Endothelial cell (in vitro differentiated cells): ENCODE measurements at regions not wholly inside any gene's neighbourhood (a gene's known extent, or its start where the extent isn't known, plus 50 kb on each side); places are given as distances from the start of the nearest gene placed in this dataset.

Source experiments
- DNase-seq: peaks from one replicate; pipeline ENCODE4 v3.0.0; 2021; ENCODE audit warnings: low spot score
- H3K27ac Mint-ChIP-seq: one replicate; pipeline ENCODE4 v1.8.0; 2021; ENCODE audit warnings: mixed read lengths, inconsistent platforms; ENCODE audit not compliant: unreplicated experiment
- H3K27me3 Mint-ChIP-seq: one replicate; pipeline ENCODE4 v1.8.0; 2021; ENCODE audit warnings: mild to moderate bottlenecking, moderate library complexity, mixed read lengths, inconsistent platforms; ENCODE audit not compliant: unreplicated experiment
- H3K36me3 Mint-ChIP-seq: one replicate; pipeline ENCODE4 v1.8.0; 2021; ENCODE audit warnings: mild to moderate bottlenecking, low read depth, mixed read lengths, inconsistent platforms; ENCODE audit not compliant: unreplicated experiment
- H3K4me1 Mint-ChIP-seq: one replicate; pipeline ENCODE4 v1.8.0; 2021; ENCODE audit warnings: mild to moderate bottlenecking, mixed read lengths, inconsistent platforms; ENCODE audit not compliant: unreplicated experiment
- H3K4me3 Mint-ChIP-seq: one replicate; pipeline ENCODE4 v1.8.0; 2021; ENCODE audit warnings: mild to moderate bottlenecking, mixed read lengths, inconsistent platforms; ENCODE audit not compliant: unreplicated experiment
- H3K9me3 Mint-ChIP-seq: one replicate; pipeline ENCODE4 v1.8.0; 2021; ENCODE audit warnings: mixed read lengths, inconsistent platforms; ENCODE audit not compliant: unreplicated experiment
- TF ChIP-seq, protein P1 (sequence below): fragments of 200-600 bp; sonication (generic); IDR thresholded peaks from one replicate; pipeline ENCODE4 v1.5.0; 2021; ENCODE audit warnings: antibody characterized with exemption; ENCODE audit not compliant: unreplicated experiment

DNA sequence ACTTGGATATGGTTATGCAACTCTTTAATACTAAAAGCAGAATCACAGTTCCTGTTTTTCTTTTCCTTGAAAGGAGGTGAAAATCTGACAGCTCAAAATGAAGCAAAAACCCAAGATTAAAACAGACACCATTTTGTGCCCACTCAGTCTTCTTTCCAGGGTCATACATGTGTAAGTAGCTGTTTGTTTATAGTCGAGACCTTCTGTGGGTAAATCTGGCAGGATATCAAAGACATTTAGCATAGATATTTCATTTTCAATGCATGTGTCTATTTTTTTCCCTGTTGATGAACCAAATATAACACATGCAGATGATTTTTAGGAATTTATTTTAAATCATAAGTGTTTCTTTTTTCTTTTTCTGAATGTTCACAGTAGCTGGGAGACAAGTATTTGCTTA lies 398.8 kb downstream of the FOXG1 start:
- H3K27ac Mint-ChIP-seq = no peak overlapping the region
- H3K4me3 Mint-ChIP-seq = no peak overlapping the region
- H3K27me3 Mint-ChIP-seq = no peaks in the 10 kb centered on the region
- TF ChIP-seq, protein P1, sequence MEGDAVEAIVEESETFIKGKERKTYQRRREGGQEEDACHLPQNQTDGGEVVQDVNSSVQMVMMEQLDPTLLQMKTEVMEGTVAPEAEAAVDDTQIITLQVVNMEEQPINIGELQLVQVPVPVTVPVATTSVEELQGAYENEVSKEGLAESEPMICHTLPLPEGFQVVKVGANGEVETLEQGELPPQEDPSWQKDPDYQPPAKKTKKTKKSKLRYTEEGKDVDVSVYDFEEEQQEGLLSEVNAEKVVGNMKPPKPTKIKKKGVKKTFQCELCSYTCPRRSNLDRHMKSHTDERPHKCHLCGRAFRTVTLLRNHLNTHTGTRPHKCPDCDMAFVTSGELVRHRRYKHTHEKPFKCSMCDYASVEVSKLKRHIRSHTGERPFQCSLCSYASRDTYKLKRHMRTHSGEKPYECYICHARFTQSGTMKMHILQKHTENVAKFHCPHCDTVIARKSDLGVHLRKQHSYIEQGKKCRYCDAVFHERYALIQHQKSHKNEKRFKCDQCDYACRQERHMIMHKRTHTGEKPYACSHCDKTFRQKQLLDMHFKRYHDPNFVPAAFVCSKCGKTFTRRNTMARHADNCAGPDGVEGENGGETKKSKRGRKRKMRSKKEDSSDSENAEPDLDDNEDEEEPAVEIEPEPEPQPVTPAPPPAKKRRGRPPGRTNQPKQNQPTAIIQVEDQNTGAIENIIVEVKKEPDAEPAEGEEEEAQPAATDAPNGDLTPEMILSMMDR = no peak
- no peaks in the 10 kb centered on the region for H3K36me3 Mint-ChIP-seq
- no peaks in the 10 kb centered on the region for H3K9me3 Mint-ChIP-seq
- no peak for DNase-seq
- no peaks in the 10 kb centered on the region for H3K4me1 Mint-ChIP-seq

DNA sequence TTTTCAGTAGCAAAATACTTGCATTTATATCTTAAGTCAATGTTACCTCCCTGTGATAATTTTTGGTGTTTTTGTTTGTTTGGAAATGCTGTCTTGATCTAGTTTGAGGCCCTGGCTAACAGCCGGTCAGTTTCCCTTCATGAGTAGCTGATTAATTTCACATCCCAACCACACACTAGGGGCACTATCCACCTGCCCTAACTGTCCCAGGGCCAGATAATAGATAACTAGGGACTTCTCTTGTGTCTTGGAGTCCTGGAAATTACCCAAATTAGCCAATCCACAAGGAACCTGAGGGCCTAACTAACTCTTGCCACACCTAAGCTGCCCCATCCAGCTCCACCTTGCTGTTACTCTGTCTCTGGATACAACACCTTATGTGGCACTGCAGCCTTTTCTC lies 399.9 kb downstream of the FOXG1 start:
- DNase-seq = no peak
- H3K4me1 Mint-ChIP-seq = no peaks in the 10 kb centered on the region
- no peaks in the 10 kb centered on the region for H3K27me3 Mint-ChIP-seq
- H3K27ac Mint-ChIP-seq = no peak overlapping the region
- H3K36me3 Mint-ChIP-seq = no peaks in the 10 kb centered on the region
- no peaks in the 10 kb centered on the region for H3K9me3 Mint-ChIP-seq
- no peak overlapping the region for H3K4me3 Mint-ChIP-seq
- TF ChIP-seq, protein P1 = no peak

DNA sequence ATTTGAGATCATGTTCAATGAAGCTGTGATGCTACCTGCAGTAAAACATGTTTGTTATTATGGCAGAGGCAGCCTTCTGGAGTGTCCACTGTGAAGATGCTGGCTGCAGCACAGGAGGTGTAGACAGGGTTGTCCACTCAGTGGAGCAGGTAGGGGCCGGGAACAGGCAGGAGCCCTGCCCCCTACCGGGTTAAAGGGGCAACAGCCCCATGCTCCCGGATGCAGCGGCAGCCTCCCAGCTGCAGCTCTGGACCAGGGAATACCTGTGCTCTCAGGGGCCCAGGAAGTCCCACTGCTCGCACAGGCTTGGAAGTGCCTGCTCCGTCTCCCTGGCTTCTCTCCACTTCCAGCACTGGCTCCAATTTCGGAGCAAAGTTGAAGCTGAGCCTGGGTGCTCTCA lies 401.6 kb downstream of the FOXG1 start:
- Mint-ChIP-seq H3K4me1 (no peaks in the 10 kb centered on the region), H3K9me3 (no peaks in the 10 kb centered on the region), H3K27me3 (no peaks in the 10 kb centered on the region), H3K27ac (no peak overlapping the region), H3K36me3 (no peaks in the 10 kb centered on the region), H3K4me3 (no peak overlapping the region)
- TF ChIP-seq, protein P1 = no peak
- no peak for DNase-seq

DNA sequence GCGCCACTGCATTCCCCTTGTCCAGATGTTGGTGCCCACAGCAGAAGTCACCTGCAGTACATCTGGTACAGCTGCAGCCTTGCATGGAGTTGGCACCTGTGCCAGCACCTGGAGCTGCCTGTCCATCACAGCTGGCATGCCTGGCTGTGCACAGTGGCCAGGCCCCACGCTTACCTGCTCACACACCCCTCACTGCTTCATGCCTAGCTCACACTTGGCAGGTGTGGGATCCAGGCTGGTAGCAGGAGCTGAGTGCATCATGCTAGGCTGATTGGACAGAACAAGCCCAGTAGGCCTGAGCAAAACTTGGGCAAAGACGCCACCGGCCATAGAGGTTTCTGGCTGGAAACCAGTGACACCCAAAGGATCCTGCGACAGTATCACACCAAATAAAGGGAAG lies 402.8 kb downstream of the FOXG1 start:
- H3K4me3 Mint-ChIP-seq = no peak overlapping the region

DNA sequence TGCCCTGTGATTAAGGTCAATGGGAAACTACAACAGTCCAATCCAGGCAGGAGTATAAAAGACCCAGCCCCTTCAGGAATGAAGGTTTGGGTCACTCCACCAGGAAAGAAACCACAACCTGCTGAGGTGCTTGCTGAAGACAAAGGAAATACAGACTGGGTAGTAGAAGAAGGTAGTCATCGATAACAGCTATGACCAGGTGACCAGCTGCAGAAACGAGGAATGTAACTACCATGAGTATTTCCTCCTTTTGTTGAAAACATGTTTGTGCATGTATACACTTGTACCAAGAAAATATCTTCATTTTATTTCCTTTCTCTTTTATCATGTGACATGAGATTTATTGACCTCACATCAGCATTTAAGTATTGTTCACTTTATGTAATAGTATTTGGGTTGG lies 409.1 kb downstream of the FOXG1 start:
- no peak overlapping the region for H3K27ac Mint-ChIP-seq
- no peaks in the 10 kb centered on the region for H3K36me3 Mint-ChIP-seq
- H3K4me1 Mint-ChIP-seq = no peaks in the 10 kb centered on the region
- TF ChIP-seq, protein P1 = no peak
- H3K9me3 Mint-ChIP-seq = no peaks in the 10 kb centered on the region
- H3K4me3 Mint-ChIP-seq = no peak overlapping the region
- no peaks in the 10 kb centered on the region for H3K27me3 Mint-ChIP-seq
- DNase-seq = no peak

More for the DNA sequence above, 402.8 kb downstream of the FOXG1 start:
- no peaks in the 10 kb centered on the region for H3K36me3 Mint-ChIP-seq
- no peak for DNase-seq
- TF ChIP-seq, protein P1 = no peak
- H3K9me3 Mint-ChIP-seq = no peaks in the 10 kb centered on the region
- H3K27ac Mint-ChIP-seq = no peak overlapping the region
- no peaks in the 10 kb centered on the region for H3K27me3 Mint-ChIP-seq
- no peaks in the 10 kb centered on the region for H3K4me1 Mint-ChIP-seq
